Activated naive CD4-positive, alpha-beta T cell treated with anti-CD3 and anti-CD28 coated beads for 36 hours (primary cell): ENCODE measurements at regions not wholly inside any gene's neighbourhood (a gene's known extent, or its start where the extent isn't known, plus 50 kb on each side); places are given as distances from the start of the nearest gene placed in this dataset.

ENCODE experiments used
- CTCF ChIA-PET: fragments of 350-600 bp; sonication (Branson Sonifier 250); formaldehyde crosslinking; loops from one replicate; lab custom pipeline; 2021; ENCODE audit warnings: antibody characterized with exemption; lab: Charles Lee
- DNase-seq: peaks from one replicate; pipeline ENCODE4 v3.0.0-alpha.2; 2020
- H3K27ac Mint-ChIP-seq: one replicate; pipeline ENCODE4 v1.8.0; 2021; ENCODE audit warnings: mild to moderate bottlenecking, mixed read lengths
- H3K27me3 Mint-ChIP-seq: one replicate; pipeline ENCODE4 v1.8.0; 2021; ENCODE audit warnings: low read depth, mixed read lengths
- H3K36me3 Mint-ChIP-seq: one replicate; pipeline ENCODE4 v1.8.0; 2021; ENCODE audit warnings: low read depth, mixed read lengths
- H3K4me1 Mint-ChIP-seq: one replicate; pipeline ENCODE4 v1.8.0; 2021; ENCODE audit warnings: low read depth, mixed read lengths
- H3K4me3 Mint-ChIP-seq: one replicate; pipeline ENCODE4 v1.8.0; 2021; ENCODE audit warnings: mild to moderate bottlenecking, moderate library complexity, mixed read lengths
- H3K9me3 Mint-ChIP-seq: one replicate; pipeline ENCODE4 v1.8.0; 2021; ENCODE audit warnings: mixed read lengths
- intact Hi-C: fragments of 100-400 bp; cut with micrococcal nuclease; formaldehyde crosslinking; loops from one replicate; pipeline ENCODE4 v1.15.1; 2023

GRCh38 chr12:69154585-69155363, 84.6 kb upstream of the CPSF6 start:
- Mint-ChIP-seq H3K9me3 (no peaks in the 10 kb centered on the region), H3K27me3 (no peaks in the 10 kb centered on the region), H3K36me3 (no peaks in the 10 kb centered on the region), H3K27ac (no peak overlapping the region), H3K4me3 (no peak overlapping the region), H3K4me1 (peaks cover 32% of the 10 kb centered on the region)
- CTCF ChIA-PET, result interaction anchor here (0.6 to 4.7 kb wide), 16 partner anchors 10 to 324 kb away, joined by 3 to 88 read pairs (median 5); no protein-coding TSS in a partner anchor
- peak; percentile 91 for DNase-seq
- intact Hi-C loops, result loop anchor here (1.0 to 10.0 kb wide), 10 partner anchors 100 to 820 kb away; partner anchors contain the start of genes CCT2, FRS2 and MDM1

GRCh38 chr12:69157023-69157655, 82.2 kb upstream of the CPSF6 start:
- H3K27ac Mint-ChIP-seq, result no peak overlapping the region
- CTCF ChIA-PET, result interaction anchor here (0.6 to 4.7 kb wide), 30 partner anchors 8 to 483 kb away, joined by 3 to 88 read pairs (median 4); partner anchors contain the start of gene SLC35E3
- no peaks in the 10 kb centered on the region for H3K9me3 Mint-ChIP-seq
- intact Hi-C loops, result loop anchor here (1.0 to 10.0 kb wide), 5 partner anchors 82 to 1086 kb away; partner anchors contain the start of genes CNOT2, CPSF6, FRS2 and MDM1
- H3K36me3 Mint-ChIP-seq, result no peaks in the 10 kb centered on the region
- no peaks in the 10 kb centered on the region for H3K27me3 Mint-ChIP-seq
- DNase-seq, result peak; percentile 96
- peaks cover 51% of the 10 kb centered on the region for H3K4me1 Mint-ChIP-seq
- peak overlapping the region; percentile 43 for H3K4me3 Mint-ChIP-seq

GRCh38 chr12:69161829-69162228, 77.5 kb upstream of the CPSF6 start:
- no peaks in the 10 kb centered on the region for H3K27me3 Mint-ChIP-seq
- DNase-seq, result peak; percentile 78
- intact Hi-C loops, result loop anchor here (1.0 to 5.0 kb wide), 2 partner anchors 77 to 200 kb away; partner anchors contain the start of gene CPSF6
- H3K27ac Mint-ChIP-seq, result no peak overlapping the region
- CTCF ChIA-PET, result interaction anchor here (1.2 to 1.8 kb wide), 2 partner anchors 92 to 128 kb away, joined by 3 to 7 read pairs; no protein-coding TSS in a partner anchor
- H3K36me3 Mint-ChIP-seq, result no peaks in the 10 kb centered on the region
- peaks cover 26% of the 10 kb centered on the region for H3K4me1 Mint-ChIP-seq
- no peaks in the 10 kb centered on the region for H3K9me3 Mint-ChIP-seq
- H3K4me3 Mint-ChIP-seq, result no peak overlapping the region

- intact Hi-C loops, result loop anchor here (5.0 kb wide), 1 partner anchor 202 kb away; no protein-coding TSS in a partner anchor
- CTCF ChIA-PET, result interaction anchor here (0.7 to 1.2 kb wide), 4 partner anchors 9 to 95 kb away, joined by 3 to 5 read pairs (median 4); no protein-coding TSS in a partner anchor
- Mint-ChIP-seq H3K36me3 (no peaks in the 10 kb centered on the region), H3K27ac (no peak overlapping the region), H3K27me3 (no peaks in the 10 kb centered on the region), H3K4me3 (no peak overlapping the region), H3K9me3 (no peaks in the 10 kb centered on the region), H3K4me1 (peaks cover 22% of the 10 kb centered on the region)
- DNase-seq, result no peak
These were observed 75.5 kb upstream of the CPSF6 start for GRCh38 chr12:69163681-69164362.

- Mint-ChIP-seq H3K4me1 (no peaks in the 10 kb centered on the region), H3K27me3 (no peaks in the 10 kb centered on the region), H3K4me3 (no peak overlapping the region), H3K27ac (no peak overlapping the region), H3K9me3 (no peaks in the 10 kb centered on the region), H3K36me3 (no peaks in the 10 kb centered on the region)
- no peak for DNase-seq
- CTCF ChIA-PET, result interaction anchor here (0.7 to 3.0 kb wide), 4 partner anchors 11 to 83 kb away, joined by 3 to 10 read pairs (median 4); no protein-coding TSS in a partner anchor
- intact Hi-C loops, result no loop called here
These were observed 71.7 kb upstream of the CPSF6 start for GRCh38 chr12:69167648-69168165.

- Mint-ChIP-seq H3K27ac (no peak overlapping the region), H3K9me3 (no peaks in the 10 kb centered on the region), H3K27me3 (no peaks in the 10 kb centered on the region), H3K36me3 (no peaks in the 10 kb centered on the region), H3K4me1 (no peaks in the 10 kb centered on the region), H3K4me3 (no peak overlapping the region)
- no peak for DNase-seq
- intact Hi-C loops, result no loop called here
- CTCF ChIA-PET, result interaction anchor here (3.0 kb wide), 1 partner anchor 12 kb away, joined by 10 read pairs; no protein-coding TSS in a partner anchor
These were observed 71.0 kb upstream of the CPSF6 start for GRCh38 chr12:69168363-69168762.

- DNase-seq, result no peak
- H3K4me1 Mint-ChIP-seq, result no peaks in the 10 kb centered on the region
- no peaks in the 10 kb centered on the region for H3K36me3 Mint-ChIP-seq
- no peaks in the 10 kb centered on the region for H3K27me3 Mint-ChIP-seq
- intact Hi-C loops, result no loop called here
- CTCF ChIA-PET, result interaction anchor here (3.0 kb wide), 1 partner anchor 13 kb away, joined by 10 read pairs; no protein-coding TSS in a partner anchor
- H3K4me3 Mint-ChIP-seq, result no peak overlapping the region
- no peak overlapping the region for H3K27ac Mint-ChIP-seq
- H3K9me3 Mint-ChIP-seq, result no peaks in the 10 kb centered on the region
These were observed 70.5 kb upstream of the CPSF6 start for GRCh38 chr12:69168828-69169227.

- intact Hi-C loops, result no loop called here
- Mint-ChIP-seq H3K27me3 (no peaks in the 10 kb centered on the region), H3K4me1 (no peaks in the 10 kb centered on the region), H3K27ac (no peak overlapping the region), H3K9me3 (no peaks in the 10 kb centered on the region), H3K36me3 (no peaks in the 10 kb centered on the region), H3K4me3 (no peak overlapping the region)
- CTCF ChIA-PET, result interaction anchor here (4.6 kb wide), 1 partner anchor 14 kb away, joined by 26 read pairs; no protein-coding TSS in a partner anchor
- no peak for DNase-seq
These were observed 69.1 kb upstream of the CPSF6 start for GRCh38 chr12:69170293-69170692.

- intact Hi-C loops, result no loop called here
- Mint-ChIP-seq H3K4me1 (no peaks in the 10 kb centered on the region), H3K27me3 (no peaks in the 10 kb centered on the region), H3K36me3 (no peaks in the 10 kb centered on the region), H3K9me3 (peaks cover 3% of the 10 kb centered on the region), H3K27ac (no peak overlapping the region), H3K4me3 (no peak overlapping the region)
- DNase-seq, result no peak
- CTCF ChIA-PET, result interaction anchor here (4.6 kb wide), 1 partner anchor 15 kb away, joined by 26 read pairs; no protein-coding TSS in a partner anchor
These were observed 67.5 kb upstream of the CPSF6 start for GRCh38 chr12:69171881-69172280.

GRCh38 chr12:69172491-69172890, 66.9 kb upstream of the CPSF6 start:
- CTCF ChIA-PET, result interaction anchor here (4.6 kb wide), 1 partner anchor 16 kb away, joined by 26 read pairs; no protein-coding TSS in a partner anchor
- H3K4me1 Mint-ChIP-seq, result no peaks in the 10 kb centered on the region
- DNase-seq, result no peak
- no peak overlapping the region for H3K27ac Mint-ChIP-seq
- H3K4me3 Mint-ChIP-seq, result no peak overlapping the region
- intact Hi-C loops, result no loop called here
- H3K27me3 Mint-ChIP-seq, result no peaks in the 10 kb centered on the region
- peaks cover 3% of the 10 kb centered on the region for H3K9me3 Mint-ChIP-seq
- no peaks in the 10 kb centered on the region for H3K36me3 Mint-ChIP-seq

GRCh38 chr12:69173368-69173767, 66.0 kb upstream of the CPSF6 start:
- no peak for DNase-seq

More at GRCh38 chr12:69173368-69173767, 66.0 kb upstream of the CPSF6 start:
- Mint-ChIP-seq H3K27me3 (no peaks in the 10 kb centered on the region), H3K4me3 (no peak overlapping the region), H3K27ac (no peak overlapping the region), H3K9me3 (peaks cover 3% of the 10 kb centered on the region), H3K36me3 (no peaks in the 10 kb centered on the region), H3K4me1 (no peaks in the 10 kb centered on the region)
- CTCF ChIA-PET, result interaction anchor here (4.6 kb wide), 1 partner anchor 17 kb away, joined by 26 read pairs; no protein-coding TSS in a partner anchor
- intact Hi-C loops, result no loop called here
